Astrocyte (in vitro differentiated cells and primary cell): ENCODE measurements at regions not wholly inside any gene's neighbourhood (a gene's known extent, or its start where the extent isn't known, plus 50 kb on each side); places are given as distances from the start of the nearest gene placed in this dataset.

Experiments
- DNase-seq: peaks from one replicate; pipeline ENCODE4 v3.0.0-alpha.2; 2010; ENCODE audit warnings: low read depth
- FAIRE-seq: peaks from 2 replicates; lab custom pipeline; 2011; peaks lifted over from hg19 to GRCh38; lab: Jason Lieb, UNC
- H2AFZ ChIP-seq: 2 replicates; pipeline ENCODE4 v1.6.0; 2012; ENCODE audit warnings: low read depth, low read length, inconsistent platforms
- H3K27ac ChIP-seq: 2 replicates; pipeline ENCODE4 v1.5.1; 2011; ENCODE audit warnings: low read depth, low read length, inconsistent platforms
- H3K27me3 ChIP-seq: 2 replicates; pipeline ENCODE4 v1.6.0; 2011; ENCODE audit warnings: low read length, inconsistent platforms; ENCODE audit not compliant: insufficient read depth
- H3K36me3 ChIP-seq: 2 replicates; pipeline ENCODE4 v1.5.1; 2011; ENCODE audit warnings: low read length, inconsistent platforms; ENCODE audit not compliant: insufficient read depth
- H3K4me1 ChIP-seq: 2 replicates; pipeline ENCODE4 v1.5.1; 2011; ENCODE audit warnings: low read length, inconsistent platforms; ENCODE audit not compliant: insufficient read depth
- H3K4me2 ChIP-seq: 2 replicates; pipeline ENCODE4 v1.6.0; 2012; ENCODE audit warnings: low read length, inconsistent platforms
- H3K4me3 ChIP-seq: 2 replicates; pipeline ENCODE4 v1.5.1; 2011; ENCODE audit warnings: low read depth, mild to moderate bottlenecking, low read length, inconsistent platforms; ENCODE audit not compliant: insufficient read depth
- H3K79me2 ChIP-seq: 2 replicates; pipeline ENCODE4 v1.6.0; 2012; ENCODE audit warnings: mild to moderate bottlenecking, low read length, inconsistent platforms; ENCODE audit not compliant: insufficient read depth
- H3K9ac ChIP-seq: 2 replicates; pipeline ENCODE4 v1.6.0; 2012; ENCODE audit warnings: mild to moderate bottlenecking, low read length, inconsistent platforms
- H3K9me3 ChIP-seq: 2 replicates; pipeline ENCODE4 v1.5.1; 2012; ENCODE audit warnings: low read depth, mild to moderate bottlenecking, low read length, inconsistent platforms; ENCODE audit not compliant: insufficient read depth
- H4K20me1 ChIP-seq: 2 replicates; pipeline ENCODE4 v1.6.0; 2012; ENCODE audit warnings: low read length, inconsistent platforms; ENCODE audit not compliant: insufficient read depth
- H3K27ac Mint-ChIP-seq: one replicate; pipeline ENCODE4 v1.8.0; 2021; ENCODE audit warnings: mild to moderate bottlenecking, mixed read lengths; ENCODE audit not compliant: unreplicated experiment
- H3K27me3 Mint-ChIP-seq: one replicate; pipeline ENCODE4 v1.8.0; 2021; ENCODE audit warnings: low read depth, mixed read lengths; ENCODE audit not compliant: unreplicated experiment
- H3K36me3 Mint-ChIP-seq: one replicate; pipeline ENCODE4 v1.8.0; 2021; ENCODE audit warnings: low read depth, mixed read lengths; ENCODE audit not compliant: unreplicated experiment
- H3K4me1 Mint-ChIP-seq: one replicate; pipeline ENCODE4 v1.8.0; 2021; ENCODE audit warnings: low read depth, mixed read lengths; ENCODE audit not compliant: unreplicated experiment
- H3K4me3 Mint-ChIP-seq: one replicate; pipeline ENCODE4 v1.8.0; 2021; ENCODE audit warnings: mild to moderate bottlenecking, moderate library complexity, mixed read lengths; ENCODE audit not compliant: unreplicated experiment
- H3K9me3 Mint-ChIP-seq: one replicate; pipeline ENCODE4 v1.8.0; 2021; ENCODE audit warnings: mild to moderate bottlenecking, mixed read lengths; ENCODE audit not compliant: unreplicated experiment
- CTCF ChIP-seq: IDR thresholded peaks from 2 replicates; pipeline ENCODE4 v1.5.1; 2011; ENCODE audit warnings: low read depth, mild to moderate bottlenecking, inconsistent platforms, low read length, moderate library complexity; ENCODE audit not compliant: insufficient read depth
- EZH2 ChIP-seq: IDR thresholded peaks from 2 replicates; pipeline ENCODE4 v1.6.1; 2012; ENCODE audit warnings: mild to moderate bottlenecking, low read length, inconsistent platforms; ENCODE audit not compliant: insufficient read depth

- H3K36me3 Mint-ChIP-seq = no peaks in the 10 kb centered on the region
- no peak overlapping the region for H3K9ac ChIP-seq
- no peak for DNase-seq
- peaks cover 6% of the 10 kb centered on the region for H3K4me1 Mint-ChIP-seq
- H3K36me3 ChIP-seq = no peaks in the 10 kb centered on the region
- H3K9me3 ChIP-seq = no peaks in the 10 kb centered on the region
- H3K4me3 Mint-ChIP-seq = no peak overlapping the region
- H3K4me1 ChIP-seq = peaks cover 4% of the 10 kb centered on the region
- H3K4me3 ChIP-seq = no peak overlapping the region
- TF ChIP-seq EZH2 = no peak
- TF ChIP-seq CTCF = no peak
- no peak for FAIRE-seq
- H3K79me2 ChIP-seq = no peaks in the 10 kb centered on the region
- peaks cover 12% of the 10 kb centered on the region for H3K27me3 Mint-ChIP-seq
- no peak overlapping the region for H3K27ac ChIP-seq
- H3K4me2 ChIP-seq = no peak overlapping the region
- H3K27me3 ChIP-seq = no peaks in the 10 kb centered on the region
- H2AFZ ChIP-seq = no peak overlapping the region
- no peak overlapping the region for H3K27ac Mint-ChIP-seq
- no peaks in the 10 kb centered on the region for H4K20me1 ChIP-seq
- no peaks in the 10 kb centered on the region for H3K9me3 Mint-ChIP-seq
Measured at GRCh38 chr16:14369734-14370598, 260.1 kb downstream of the PARN start.

GRCh38 chr16:14368399-14368798, 261.7 kb downstream of the PARN start:
- Histone ChIP-seq H3K4me3 (no peak overlapping the region), H3K79me2 (no peaks in the 10 kb centered on the region), H3K9me3 (no peaks in the 10 kb centered on the region), H3K4me1 (peaks cover 8% of the 10 kb centered on the region), H3K4me2 (no peak overlapping the region), H3K36me3 (no peaks in the 10 kb centered on the region), H3K27ac (no peak overlapping the region), H2AFZ (no peak overlapping the region), H3K9ac (no peak overlapping the region), H4K20me1 (no peaks in the 10 kb centered on the region), H3K27me3 (no peaks in the 10 kb centered on the region)
- peaks cover 12% of the 10 kb centered on the region for H3K27me3 Mint-ChIP-seq
- H3K4me1 Mint-ChIP-seq = peaks cover 11% of the 10 kb centered on the region
- DNase-seq (no peak), FAIRE-seq (no peak)
- H3K27ac Mint-ChIP-seq = no peak overlapping the region
- no peaks in the 10 kb centered on the region for H3K36me3 Mint-ChIP-seq
- no peak overlapping the region for H3K4me3 Mint-ChIP-seq
- TF ChIP-seq EZH2 (no peak), CTCF (no peak)
- H3K9me3 Mint-ChIP-seq = no peaks in the 10 kb centered on the region
